PC-3 (cell line): ENCODE measurements at regions not wholly inside any gene's neighbourhood (a gene's known extent, or its start where the extent isn't known, plus 50 kb on each side); places are given as distances from the start of the nearest gene placed in this dataset.
"Not testable (repeated sequence)": the region's sequence is repeated elsewhere in the genome, so short reads cannot be mapped to it uniquely, and the experiment has no call there.

ENCODE experiments used
- EZH2 ChIP-seq: fragments of 300-600 bp; sonication (generic); IDR thresholded peaks from one replicate; pipeline ENCODE4 v1.6.1; 2017; ENCODE audit warnings: antibody characterized with exemption, mild to moderate bottlenecking, low read length; ENCODE audit not compliant: unreplicated experiment
- TF ChIP-seq, protein P1 (sequence below): fragments of 300-600 bp; sonication (generic); conservative IDR thresholded peaks from 2 replicates; pipeline ENCODE4 v1.5.1; 2017; ENCODE audit warnings: antibody characterized with exemption, low read depth, mild to moderate bottlenecking, low read length

DNA sequence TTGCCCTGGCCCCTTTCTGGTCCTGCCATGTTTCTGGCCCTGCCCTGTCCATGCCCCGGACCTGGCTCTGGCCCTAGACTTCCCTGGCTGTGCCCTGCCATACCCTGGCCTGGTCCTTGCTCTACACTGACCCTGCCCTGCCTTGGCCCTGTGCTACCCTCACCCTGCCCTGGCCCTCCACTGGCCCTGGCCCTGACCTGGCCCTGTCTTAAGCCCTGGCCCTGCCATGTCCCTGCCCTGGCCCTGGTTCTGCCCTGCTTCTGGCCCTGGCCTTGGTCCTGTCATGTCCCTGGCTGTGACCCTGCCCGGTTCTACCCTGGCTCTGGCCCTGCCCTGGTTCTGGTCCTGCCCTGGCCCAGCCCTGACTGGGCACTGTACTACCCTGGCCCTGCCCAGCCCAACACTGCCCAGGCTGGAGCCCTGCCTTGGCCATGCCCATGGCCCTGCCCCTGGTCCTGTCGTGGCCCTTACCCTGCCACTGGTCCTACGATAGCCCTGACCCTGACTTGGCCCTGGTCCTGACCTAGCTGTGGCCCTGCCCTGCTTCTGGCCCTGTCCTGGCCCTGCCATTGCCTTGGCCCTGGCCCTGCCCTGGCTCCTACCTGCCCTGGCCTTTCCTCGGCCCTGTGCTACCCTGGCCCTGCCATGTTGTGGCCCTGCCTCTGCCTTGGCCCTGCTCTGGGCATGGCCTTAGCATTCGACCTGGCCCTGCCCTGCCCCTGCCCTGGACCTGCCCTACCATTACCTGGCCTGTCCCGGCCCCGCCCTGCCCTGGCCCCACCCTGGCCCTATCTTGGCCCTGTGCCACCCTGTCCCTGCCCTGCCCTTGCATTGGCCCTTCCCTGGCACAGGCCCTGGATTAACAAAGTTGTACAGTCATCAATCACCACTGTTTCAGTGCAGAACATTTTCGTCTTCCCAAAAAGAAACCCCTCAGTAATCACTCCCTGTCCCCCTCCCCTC lies 223.5 kb downstream of the LIPI start:
- TF ChIP-seq, protein P1, sequence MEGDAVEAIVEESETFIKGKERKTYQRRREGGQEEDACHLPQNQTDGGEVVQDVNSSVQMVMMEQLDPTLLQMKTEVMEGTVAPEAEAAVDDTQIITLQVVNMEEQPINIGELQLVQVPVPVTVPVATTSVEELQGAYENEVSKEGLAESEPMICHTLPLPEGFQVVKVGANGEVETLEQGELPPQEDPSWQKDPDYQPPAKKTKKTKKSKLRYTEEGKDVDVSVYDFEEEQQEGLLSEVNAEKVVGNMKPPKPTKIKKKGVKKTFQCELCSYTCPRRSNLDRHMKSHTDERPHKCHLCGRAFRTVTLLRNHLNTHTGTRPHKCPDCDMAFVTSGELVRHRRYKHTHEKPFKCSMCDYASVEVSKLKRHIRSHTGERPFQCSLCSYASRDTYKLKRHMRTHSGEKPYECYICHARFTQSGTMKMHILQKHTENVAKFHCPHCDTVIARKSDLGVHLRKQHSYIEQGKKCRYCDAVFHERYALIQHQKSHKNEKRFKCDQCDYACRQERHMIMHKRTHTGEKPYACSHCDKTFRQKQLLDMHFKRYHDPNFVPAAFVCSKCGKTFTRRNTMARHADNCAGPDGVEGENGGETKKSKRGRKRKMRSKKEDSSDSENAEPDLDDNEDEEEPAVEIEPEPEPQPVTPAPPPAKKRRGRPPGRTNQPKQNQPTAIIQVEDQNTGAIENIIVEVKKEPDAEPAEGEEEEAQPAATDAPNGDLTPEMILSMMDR = not testable (repeated sequence)
- TF ChIP-seq EZH2 = not testable (repeated sequence)
